ENCODE measurements at regions not wholly inside any gene's neighbourhood (a gene's known extent, or its start where the extent isn't known, plus 50 kb on each side); places are given as distances from the start of the nearest gene placed in this dataset.

DNA sequence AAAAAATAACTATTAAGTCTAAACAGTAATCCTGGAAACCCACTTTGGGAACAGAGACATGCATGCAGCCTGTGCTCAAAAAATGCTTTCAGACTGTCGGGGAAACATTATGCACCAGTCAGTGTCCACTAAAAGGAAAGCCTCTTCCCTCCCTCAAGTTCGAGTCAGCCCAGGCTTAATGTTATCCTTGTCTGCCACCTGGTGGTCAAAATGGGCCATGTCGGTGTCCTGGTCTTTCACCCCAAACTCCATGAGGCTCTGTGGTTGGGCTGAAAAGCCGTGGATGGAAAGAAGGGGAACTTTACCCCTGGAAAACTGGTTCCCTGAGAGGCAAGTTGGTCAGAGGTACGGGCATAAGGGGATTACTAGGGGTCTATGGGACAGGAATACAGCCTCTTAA is 88.4 kb upstream of the ZNF492 start:
- TF ChIP-seq, protein P1, sequence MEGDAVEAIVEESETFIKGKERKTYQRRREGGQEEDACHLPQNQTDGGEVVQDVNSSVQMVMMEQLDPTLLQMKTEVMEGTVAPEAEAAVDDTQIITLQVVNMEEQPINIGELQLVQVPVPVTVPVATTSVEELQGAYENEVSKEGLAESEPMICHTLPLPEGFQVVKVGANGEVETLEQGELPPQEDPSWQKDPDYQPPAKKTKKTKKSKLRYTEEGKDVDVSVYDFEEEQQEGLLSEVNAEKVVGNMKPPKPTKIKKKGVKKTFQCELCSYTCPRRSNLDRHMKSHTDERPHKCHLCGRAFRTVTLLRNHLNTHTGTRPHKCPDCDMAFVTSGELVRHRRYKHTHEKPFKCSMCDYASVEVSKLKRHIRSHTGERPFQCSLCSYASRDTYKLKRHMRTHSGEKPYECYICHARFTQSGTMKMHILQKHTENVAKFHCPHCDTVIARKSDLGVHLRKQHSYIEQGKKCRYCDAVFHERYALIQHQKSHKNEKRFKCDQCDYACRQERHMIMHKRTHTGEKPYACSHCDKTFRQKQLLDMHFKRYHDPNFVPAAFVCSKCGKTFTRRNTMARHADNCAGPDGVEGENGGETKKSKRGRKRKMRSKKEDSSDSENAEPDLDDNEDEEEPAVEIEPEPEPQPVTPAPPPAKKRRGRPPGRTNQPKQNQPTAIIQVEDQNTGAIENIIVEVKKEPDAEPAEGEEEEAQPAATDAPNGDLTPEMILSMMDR (IDR thresholded peaks at IDR 0.05), result peak in 3 of 7 experiments; percentile 20 to 54 (median 39)
- TF ChIP-seq POLR2AphosphoS5 (IDR thresholded peaks at IDR 0.05) (no peak), EP300 (IDR thresholded peaks at IDR 0.05) (no peak), POLR2A (IDR thresholded peaks at IDR 0.05) (no peak)
- no peaks in the 10 kb centered on the region for H3K27me3 ChIP-seq
- intact Hi-C loops (cut with DNase I; ENCODE audit: low total_unique reads), result no loop called here
- WGBS, 5 donors, result 12 to 25% (median 18%) methylated on average over 5 of the region's 5 CpGs
- no peaks in the 10 kb centered on the region for H3K4me1 ChIP-seq
- H3K27ac ChIP-seq, result no peak overlapping the region
- no peak overlapping the region for H3K4me3 ChIP-seq
- H3K9me3 ChIP-seq, result peaks cover 0 to 81% (median 42%) of the 10 kb centered on the region in 4 donors
- DNase-seq, result peak in 1 of 2 donors; percentile 66
- no peaks in the 10 kb centered on the region for H3K36me3 ChIP-seq

DNA sequence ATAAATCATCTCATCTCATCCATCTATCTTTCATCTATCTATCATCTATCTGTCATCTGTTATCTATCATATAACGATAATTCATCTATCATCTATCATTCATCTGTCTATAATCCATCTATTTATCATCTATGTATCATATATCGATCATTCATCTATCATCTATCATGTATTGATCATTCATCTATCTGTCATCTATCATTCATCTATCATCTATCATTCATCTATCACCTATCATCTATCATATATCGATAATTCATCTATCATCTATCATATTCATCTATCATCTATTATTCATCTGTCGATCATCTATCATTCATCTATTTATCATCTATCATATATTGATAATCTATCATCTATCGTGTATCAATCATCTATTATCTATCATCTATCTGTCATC is 100.4 kb upstream of the ZNF492 start:
- intact Hi-C loops (cut with DNase I; ENCODE audit: low total_unique reads), result no loop called here
- Histone ChIP-seq H3K27ac (no peak overlapping the region), H3K4me3 (no peak overlapping the region), H3K36me3 (no peaks in the 10 kb centered on the region), H3K4me1 (no peaks in the 10 kb centered on the region), H3K9me3 (peaks cover 0 to 62% (median 22%) of the 10 kb centered on the region in 4 donors), H3K27me3 (peaks cover 0 to 12% (median 5%) of the 10 kb centered on the region in 3 donors)
- DNase-seq, result no peak
- TF ChIP-seq POLR2AphosphoS5 (IDR thresholded peaks at IDR 0.05), result no peak
- TF ChIP-seq, protein P1 (IDR thresholded peaks at IDR 0.05), result no peak
- TF ChIP-seq POLR2A (IDR thresholded peaks at IDR 0.05), result no peak
- no peak for TF ChIP-seq EP300 (IDR thresholded peaks at IDR 0.05)
- 85 to 94% (median 91%) methylated on average over 5 of the region's 5 CpGs for WGBS, 5 donors

DNA sequence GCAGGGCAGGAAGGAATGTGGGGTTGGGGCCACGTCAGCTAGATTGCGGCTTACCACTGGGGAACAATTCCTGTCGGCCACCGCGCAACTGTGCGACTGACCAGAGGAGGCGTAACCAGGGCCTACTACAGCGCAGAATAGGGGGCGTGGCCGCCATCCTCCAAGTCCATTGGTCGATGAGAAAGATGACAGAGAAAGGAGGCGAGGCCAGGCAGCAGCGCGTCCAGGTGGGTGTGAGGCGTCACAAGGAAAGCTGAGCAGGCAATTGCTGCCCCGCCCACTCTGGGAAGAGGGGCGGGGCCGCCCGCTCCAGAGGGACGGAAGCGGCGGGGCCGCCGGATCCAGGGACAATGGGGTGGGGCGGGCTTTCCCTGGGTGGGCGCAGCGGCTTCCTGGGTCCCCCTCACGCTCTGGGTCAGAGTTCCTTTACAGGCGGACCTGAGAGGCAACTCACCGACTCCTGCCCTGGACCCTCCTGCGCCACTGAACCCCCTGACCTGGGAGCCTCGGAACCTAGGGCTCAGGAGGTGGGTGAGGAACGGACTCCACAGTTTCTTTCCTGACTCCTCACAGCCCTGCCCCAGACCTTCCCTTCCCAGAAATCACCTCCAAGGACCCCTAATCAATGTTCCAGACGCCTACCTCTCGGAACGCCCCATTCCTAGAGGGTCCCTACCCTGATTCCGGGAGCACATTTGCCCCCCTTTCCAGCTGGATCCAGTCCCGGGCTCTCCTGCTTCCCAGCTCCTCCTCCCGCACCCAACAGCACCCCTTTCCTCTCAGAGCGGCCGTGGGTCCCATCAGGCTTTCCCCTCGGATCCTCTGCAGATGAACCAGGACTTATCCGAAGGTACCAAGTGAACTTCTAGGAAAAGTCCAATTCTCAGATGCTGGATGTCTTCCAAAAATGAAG is 101.5 kb upstream of the ZNF492 start:
- peak overlapping the region in 1 of 5 donors; percentile 75 for H3K27ac ChIP-seq
- WGBS, 5 donors, result 4 to 8% (median 5%) methylated on average over 35 to 43 of the region's 43 CpGs
- TF ChIP-seq EP300 (IDR thresholded peaks at IDR 0.05) (no peak), POLR2AphosphoS5 (IDR thresholded peaks at IDR 0.05) (peak in 1 of 3 donors; percentile 92), POLR2A (IDR thresholded peaks at IDR 0.05) (peak in 1 of 4 donors; percentile 45)
- H3K9me3 ChIP-seq, result peaks cover 0 to 68% (median 22%) of the 10 kb centered on the region in 4 donors
- peak overlapping the region; percentile 14 to 43 (median 17) for H3K4me3 ChIP-seq
- no peaks in the 10 kb centered on the region for H3K36me3 ChIP-seq
- peaks cover 0 to 12% (median 5%) of the 10 kb centered on the region in 3 donors for H3K27me3 ChIP-seq
- peak in 1 of 2 donors; percentile 98 for DNase-seq
- intact Hi-C loops (cut with DNase I; ENCODE audit: low total_unique reads), result no loop called here
- H3K4me1 ChIP-seq, result peaks cover 0 to under 1% (median 0%) of the 10 kb centered on the region in 4 donors

DNA sequence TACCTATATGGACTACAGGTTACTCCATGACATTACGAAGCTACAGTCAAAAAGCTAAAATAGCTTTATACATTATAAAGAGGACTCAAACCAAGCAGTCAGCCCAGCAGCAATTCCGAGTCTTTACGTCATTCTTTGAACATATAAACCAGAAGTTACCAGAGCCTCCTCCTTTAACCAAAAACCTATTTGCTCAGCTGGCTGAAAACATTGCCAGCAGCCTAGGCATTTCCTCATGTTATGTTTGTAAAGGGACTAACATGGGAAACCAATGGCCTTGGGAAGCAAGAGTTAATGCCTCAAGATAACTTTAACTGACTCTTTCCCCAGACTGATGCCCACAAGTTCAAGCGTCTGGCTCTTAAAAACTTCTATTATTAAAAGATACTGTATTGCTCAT is 104.1 kb upstream of the ZNF492 start:
- peak in 1 of 2 donors; percentile 31 for DNase-seq
- H3K9me3 ChIP-seq, result peaks cover 4 to 84% (median 31%) of the 10 kb centered on the region in 4 donors
- WGBS, 5 donors, result 74 to 92% (median 78%) methylated on average over 4 of the region's 4 CpGs
- peaks cover 0 to 12% (median 5%) of the 10 kb centered on the region in 3 donors for H3K27me3 ChIP-seq
- intact Hi-C loops (cut with DNase I; ENCODE audit: low total_unique reads), result no loop called here
- no peak overlapping the region for H3K27ac ChIP-seq
- peaks cover 0 to 7% (median 0%) of the 10 kb centered on the region in 4 donors for H3K4me1 ChIP-seq
- TF ChIP-seq POLR2A (IDR thresholded peaks at IDR 0.05) (no peak), POLR2AphosphoS5 (IDR thresholded peaks at IDR 0.05) (no peak), EP300 (IDR thresholded peaks at IDR 0.05) (no peak)
- TF ChIP-seq, protein P1 (IDR thresholded peaks at IDR 0.05), result no peak
- H3K36me3 ChIP-seq, result no peaks in the 10 kb centered on the region
- H3K4me3 ChIP-seq, result no peak overlapping the region

All from stomach (tissue), 8 donors.